HG02678 (cell line): ENCODE measurements at regions not wholly inside any gene's neighbourhood (a gene's known extent, or its start where the extent isn't known, plus 50 kb on each side); places are given as distances from the start of the nearest gene placed in this dataset.

Source experiments
- ATAC-seq: cut with Tn5 transposase; IDR thresholded peaks from one replicate; pipeline ENCODE4 v1.9.1; 2021; ENCODE audit warnings: mild to moderate bottlenecking, moderate library complexity; ENCODE audit not compliant: unreplicated experiment

DNA sequence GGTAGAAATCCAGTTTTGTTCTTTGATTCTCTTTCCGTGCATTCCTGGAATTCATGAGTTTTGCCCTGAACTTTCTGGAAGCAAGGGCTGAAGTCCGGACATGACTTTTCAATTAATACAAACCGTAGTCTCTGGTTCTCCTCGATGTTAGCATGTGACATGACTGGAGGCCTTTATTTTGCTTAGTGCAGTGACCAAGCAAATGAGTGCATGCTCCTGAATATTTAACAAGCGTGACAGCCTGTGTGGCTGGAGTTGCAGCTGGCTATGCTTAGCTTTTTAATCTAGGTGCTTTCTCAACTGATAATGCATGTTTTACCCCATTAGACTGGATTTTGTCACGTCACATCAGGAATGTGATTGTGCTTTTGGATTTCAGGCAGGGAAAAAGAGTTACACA, 302.1 kb downstream of the MAP2K6 start:
- no peak for ATAC-seq

DNA sequence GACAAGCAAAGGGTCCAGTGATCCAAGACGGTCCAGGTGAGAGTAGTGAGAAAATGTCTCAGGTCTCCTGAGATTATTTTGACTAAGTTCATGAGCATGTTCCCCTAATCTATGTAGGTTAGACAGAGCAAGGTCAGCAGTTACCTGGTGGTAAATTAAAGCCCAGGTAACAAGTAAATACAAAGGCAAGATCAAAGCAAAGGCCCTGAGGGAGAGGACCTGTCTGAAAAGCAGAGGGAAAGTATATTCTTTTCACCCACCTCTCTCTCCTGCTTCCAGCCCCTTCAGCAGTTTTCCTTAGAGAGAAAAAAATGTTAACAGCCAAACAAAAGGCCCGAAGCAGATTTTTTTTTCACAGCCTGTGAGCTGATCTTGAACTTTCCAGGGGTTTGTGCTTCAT, 302.7 kb downstream of the MAP2K6 start:
- ATAC-seq, result no peak

DNA sequence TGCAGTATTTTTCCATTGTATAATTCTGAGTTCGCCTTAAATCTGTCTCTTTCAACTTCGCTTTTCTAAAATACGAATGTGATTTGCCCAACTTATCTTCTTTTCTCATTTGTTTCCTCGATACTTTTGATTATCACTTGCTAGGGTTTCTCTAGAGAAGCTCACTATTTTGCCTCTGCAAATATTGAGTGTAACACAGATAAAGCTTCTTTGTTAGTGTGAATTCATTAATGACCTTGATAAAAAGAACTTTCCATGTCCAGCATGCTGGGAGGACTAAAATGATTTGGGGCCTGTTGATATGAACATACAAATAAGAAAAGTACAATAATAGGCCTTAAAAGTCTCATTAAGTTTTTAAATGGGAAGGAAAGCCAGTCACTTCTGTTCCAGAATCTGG, 303.3 kb downstream of the MAP2K6 start:
- no peak for ATAC-seq

DNA sequence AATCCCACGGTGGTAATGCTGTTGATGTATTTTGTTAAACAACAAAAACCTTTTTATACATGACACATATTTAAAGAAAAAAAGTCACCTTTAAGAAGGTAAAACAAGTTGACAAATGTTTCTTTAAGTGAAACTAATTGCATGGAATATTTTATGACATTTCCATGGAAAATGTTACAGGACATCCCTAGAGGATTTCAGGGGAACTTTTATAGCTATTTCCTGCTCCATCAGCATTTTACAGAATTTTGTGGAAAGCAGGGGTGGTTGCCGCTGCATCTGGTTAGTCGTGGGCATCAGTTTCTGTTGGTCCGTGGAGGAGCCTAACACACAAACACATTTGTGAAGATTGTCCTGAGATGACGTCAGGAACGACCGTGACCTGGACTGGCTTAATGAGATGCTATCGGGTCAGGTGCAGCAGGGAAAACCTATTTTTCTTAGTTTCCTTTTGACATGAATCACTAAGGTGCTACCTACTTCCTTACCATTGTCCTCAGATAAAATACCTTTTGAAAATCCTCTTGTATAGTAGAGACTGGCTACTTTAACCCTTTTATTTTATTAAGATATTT, 305.1 kb downstream of the MAP2K6 start:
- ATAC-seq, result no peak

DNA sequence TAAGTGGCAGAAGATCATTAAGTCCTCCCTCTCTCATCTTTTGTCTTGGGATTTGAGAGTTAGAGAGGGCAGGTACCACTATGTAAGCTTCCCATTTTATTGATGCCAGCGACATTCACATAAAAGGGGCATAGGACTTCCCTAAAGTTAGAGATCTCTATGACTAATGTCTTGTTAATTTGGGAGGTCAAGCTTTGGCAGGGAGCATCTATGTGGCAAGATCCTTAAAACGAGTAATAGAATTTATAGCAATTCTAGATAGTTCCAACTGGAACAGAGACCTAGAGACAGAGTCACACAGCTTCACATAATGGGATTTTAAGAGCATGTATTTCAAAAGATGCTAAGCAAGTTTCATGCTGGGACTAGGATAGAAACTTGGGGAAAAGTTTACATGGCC, 308.0 kb downstream of the MAP2K6 start:
- no peak for ATAC-seq

DNA sequence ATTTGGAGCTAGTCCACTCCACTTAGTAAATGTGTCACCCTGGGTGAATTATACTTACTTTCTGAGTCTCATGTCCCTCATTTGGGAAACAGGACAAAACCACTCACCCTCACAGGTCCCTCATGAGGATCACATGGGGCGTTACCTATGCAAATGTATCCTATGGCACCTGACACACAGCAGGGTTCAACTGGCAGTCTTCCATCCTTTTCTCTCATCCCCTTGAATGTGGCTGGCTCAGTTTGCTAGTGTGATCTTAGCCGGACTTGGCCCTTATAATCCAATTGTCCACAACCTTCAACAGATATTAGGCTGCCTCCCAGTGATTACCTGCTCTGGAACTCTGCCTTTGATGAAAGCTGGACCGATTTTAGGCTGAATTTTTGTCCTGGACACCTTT, 308.8 kb downstream of the MAP2K6 start:
- ATAC-seq, result no peak

GRCh38 chr17:69723741-69724140, 309.2 kb downstream of the MAP2K6 start:
- no peak for ATAC-seq

DNA sequence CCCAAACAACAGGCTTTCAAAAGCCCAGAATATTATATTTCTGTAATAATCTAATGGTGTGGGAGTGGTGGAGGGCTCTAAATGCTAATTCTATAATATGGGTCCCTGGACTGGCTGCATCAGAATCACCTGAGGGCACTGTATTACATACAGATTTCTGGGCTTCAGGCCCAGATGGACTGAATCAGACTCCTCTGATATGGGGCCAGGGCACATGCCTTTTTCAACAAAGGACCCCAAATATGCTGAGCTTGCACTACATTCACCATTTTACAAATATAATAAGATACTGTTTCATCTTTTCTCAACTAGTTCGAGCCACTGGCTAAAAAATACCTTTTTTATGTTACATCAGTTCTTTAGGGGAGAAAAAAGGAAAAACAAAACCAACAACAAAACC, 309.7 kb downstream of the MAP2K6 start:
- no peak for ATAC-seq

GRCh38 chr17:69725146-69725545, 310.6 kb downstream of the MAP2K6 start:
- ATAC-seq, result no peak

DNA sequence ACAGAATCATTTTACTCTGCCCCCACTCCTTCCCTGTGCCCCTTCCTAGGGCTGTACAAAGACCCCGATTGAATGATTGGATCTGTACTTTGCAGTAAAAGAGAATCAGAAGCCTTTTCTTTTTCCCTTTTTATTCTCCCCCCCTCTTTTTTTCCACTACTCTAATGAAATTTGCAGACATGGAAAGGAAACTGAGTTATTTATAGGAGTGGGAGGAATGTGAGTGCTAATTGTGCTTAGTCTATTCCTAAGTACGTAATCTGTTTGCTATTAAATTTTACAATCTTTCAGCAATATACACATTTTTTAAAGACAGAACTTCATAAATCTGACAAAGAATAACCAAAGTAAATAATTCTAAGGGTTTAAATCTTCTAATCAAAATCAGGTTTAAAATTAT, 314.3 kb downstream of the MAP2K6 start:
- ATAC-seq, result no peak

- no peak for ATAC-seq
Observed at GRCh38 chr17:69729944-69730343, 315.4 kb downstream of the MAP2K6 start.

DNA sequence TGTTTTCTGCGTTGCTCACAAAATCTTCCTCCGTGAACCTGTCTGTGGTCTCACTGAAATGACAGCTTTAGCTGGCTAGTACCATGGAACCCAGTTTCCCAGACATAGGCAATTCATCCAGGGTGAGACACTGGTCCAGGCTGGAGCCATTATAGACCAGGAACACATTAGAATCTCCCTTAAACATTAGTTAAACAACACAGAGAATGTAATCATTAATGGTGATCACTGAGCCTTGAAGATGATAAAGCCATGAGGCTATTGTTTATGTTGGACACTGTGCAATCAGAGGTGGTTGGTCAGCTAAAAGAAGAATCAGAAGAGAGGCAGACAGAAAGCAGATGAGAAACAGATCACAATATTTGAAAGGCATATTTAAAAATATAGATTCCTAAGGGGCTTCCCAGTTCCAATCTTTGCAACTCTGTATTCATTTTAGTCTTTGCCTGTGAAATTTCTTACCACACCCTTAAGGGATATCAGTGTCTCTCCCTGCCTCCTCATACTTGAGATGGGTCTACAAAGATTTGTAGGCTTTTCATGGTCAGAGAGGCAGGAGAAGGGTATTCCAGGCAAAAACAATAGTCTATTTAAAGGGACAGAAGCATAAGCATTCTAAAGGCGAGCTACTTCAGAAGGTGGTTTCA, 317.9 kb downstream of the MAP2K6 start:
- ATAC-seq, result no peak

DNA sequence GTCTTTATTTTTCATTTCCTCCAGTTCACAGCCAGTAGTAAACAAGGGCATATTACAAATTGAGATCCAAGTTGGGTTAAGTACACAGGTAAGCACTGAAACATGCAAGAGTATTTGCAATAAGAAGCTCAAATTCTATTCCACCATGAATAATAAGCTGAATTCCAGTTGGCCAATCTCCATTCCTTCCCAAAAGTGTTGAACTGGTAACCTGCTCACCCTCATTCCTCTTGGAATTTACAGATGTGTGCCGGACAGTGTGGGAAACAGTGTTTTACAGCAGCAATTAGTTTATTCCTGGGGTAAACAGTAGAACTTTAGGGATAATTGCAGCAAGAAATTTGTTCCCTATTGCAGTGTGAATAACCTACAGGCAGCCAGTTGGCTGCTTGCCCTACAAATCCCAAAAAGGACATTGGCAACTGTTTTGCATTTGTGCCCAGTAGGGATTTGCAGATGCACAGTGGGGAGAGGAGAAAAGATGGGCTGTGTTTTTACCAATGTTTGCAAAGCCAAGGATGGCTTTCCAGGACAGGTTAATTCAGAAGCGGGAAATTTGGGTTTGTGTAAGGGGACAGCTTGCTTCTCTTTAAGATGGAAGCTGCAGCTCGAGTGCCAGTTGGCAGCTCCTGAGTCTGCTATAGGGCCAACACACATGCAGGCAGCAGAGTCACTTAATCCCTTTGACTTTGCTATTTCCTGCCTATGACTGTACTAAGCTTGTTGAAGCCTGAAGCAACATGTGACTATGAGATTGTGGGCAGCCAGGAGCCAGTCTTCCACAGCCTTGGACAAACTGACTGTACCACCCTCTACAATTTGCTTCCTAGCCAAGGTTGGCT, 318.9 kb downstream of the MAP2K6 start:
- no peak for ATAC-seq

DNA sequence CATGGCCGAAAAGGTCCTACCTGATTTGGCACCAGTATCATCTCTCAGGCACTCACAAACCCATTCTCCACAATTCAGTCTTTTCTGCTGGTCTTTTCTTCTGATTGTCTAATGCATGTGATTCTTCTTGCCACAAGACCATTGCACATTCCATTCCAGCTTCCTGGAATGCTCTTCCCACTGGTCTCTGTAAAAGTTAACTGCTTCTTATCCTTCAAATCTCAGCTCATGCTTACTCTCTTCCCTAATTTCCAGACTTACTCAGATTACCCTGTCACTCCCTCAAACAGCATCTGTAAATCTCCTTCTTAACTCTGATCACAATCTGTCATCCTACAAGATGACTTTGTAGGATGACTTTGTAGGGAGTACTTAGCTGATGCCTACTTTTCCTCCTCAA, 320.2 kb downstream of the MAP2K6 start:
- ATAC-seq, result no peak

DNA sequence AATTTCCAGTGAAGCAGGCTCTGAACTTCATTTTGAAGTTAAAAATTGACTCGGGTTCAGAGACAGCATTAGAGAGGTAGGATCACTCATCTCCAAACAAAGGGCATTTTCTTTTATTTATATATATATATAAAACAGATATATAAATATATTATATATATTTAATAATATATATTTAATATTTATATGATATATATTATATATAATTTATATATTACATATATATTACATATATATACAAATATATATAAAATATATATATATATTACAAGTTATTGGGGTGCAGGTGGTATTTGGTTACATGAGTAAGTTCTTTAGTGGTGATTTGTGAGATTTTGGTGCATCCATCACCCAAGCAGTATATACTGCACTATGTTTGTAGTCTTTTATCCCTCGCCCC, 320.8 kb downstream of the MAP2K6 start:
- no peak for ATAC-seq

GRCh38 chr17:69743091-69743490, 328.6 kb downstream of the MAP2K6 start:
- no peak for ATAC-seq

DNA sequence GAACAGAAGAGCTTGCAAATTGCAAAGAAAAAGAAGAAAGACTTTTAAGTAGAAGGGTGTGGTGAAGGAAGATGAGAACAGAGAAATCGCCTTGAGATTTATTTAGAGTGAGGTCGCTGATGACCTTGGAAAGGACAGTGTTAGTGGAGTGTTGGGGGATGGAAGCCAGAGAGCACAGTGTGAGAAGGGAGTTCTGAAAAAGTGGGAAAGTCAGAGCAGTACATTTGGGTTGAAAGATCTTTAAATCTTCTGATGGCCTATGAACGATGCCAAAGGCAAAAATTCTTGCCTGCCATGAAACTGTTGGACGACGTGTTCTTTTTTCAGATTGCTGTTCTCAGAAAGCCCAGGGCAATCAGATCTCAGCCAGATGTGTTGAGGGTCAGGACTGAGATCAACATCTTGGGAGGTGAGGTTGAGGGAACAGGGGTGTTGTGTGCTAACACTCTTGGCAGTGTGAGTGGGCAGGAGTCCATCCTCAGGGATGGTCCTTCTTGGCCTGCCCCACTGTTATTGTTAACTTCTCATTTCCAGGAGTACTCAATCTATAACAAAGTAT, 330.1 kb downstream of the MAP2K6 start:
- ATAC-seq, result no peak

GRCh38 chr17:69749911-69750310, 325.1 kb upstream of the KCNJ16 start:
- no peak for ATAC-seq

GRCh38 chr17:69757688-69758430, 317.2 kb upstream of the KCNJ16 start:
- no peak for ATAC-seq

DNA sequence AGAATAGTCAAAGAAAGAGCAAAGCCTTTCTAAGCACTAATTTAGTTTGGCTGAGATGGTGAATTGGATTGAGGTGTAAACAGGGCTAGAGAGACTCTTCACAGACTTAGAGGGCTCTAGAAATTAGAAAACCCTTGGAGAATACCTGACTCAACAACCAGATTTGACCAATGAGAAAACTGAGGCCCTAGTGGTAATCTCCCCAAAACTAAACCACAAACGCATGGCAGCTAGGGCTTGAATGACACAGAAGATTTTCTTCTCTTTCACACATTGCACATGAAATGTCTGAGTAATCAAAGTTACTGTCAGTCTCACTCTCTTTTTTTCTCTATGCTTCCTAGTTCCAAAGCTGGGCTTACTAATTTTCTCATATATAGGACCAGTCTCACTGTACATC, 314.5 kb upstream of the KCNJ16 start:
- ATAC-seq, result no peak

- no peak for ATAC-seq
Observed at GRCh38 chr17:69761011-69761410, 314.0 kb upstream of the KCNJ16 start.
